DMS 273 (cell line): ENCODE measurements at regions not wholly inside any gene's neighbourhood (a gene's known extent, or its start where the extent isn't known, plus 50 kb on each side); places are given as distances from the start of the nearest gene placed in this dataset.

Source experiments
- DNase-seq: peaks from one replicate; lab custom pipeline; 2025; ENCODE audit not compliant: unreplicated experiment; lab: John Stamatoyannopoulos, UW

DNA sequence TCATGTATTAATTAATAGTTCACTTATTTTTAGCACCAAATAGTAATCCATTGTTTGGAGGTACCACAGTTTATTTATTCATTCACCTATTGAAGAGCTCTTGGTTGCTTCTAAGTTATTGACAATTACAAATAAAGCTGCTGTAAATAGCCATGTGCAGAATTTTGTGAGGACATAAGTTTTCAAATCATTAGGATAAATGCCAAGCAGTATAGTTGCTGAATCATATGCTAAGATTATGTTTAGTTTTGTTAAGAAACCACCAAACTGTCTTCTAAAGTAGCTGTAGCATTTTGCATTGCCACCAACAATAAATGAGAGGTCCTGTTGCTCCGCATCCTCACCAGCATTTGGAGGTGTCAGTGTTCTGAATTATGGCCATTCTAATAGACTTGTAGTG, 2126.8 kb downstream of the PCDH9 start:
- DNase-seq = no peak

- peak; percentile 64 for DNase-seq
Measured at GRCh38 chr13:65095161-65096082, 2134.7 kb downstream of the PCDH9 start.

- DNase-seq = peak; percentile 1
Measured at GRCh38 chr13:65093357-65093756, 2136.8 kb downstream of the PCDH9 start.

DNA sequence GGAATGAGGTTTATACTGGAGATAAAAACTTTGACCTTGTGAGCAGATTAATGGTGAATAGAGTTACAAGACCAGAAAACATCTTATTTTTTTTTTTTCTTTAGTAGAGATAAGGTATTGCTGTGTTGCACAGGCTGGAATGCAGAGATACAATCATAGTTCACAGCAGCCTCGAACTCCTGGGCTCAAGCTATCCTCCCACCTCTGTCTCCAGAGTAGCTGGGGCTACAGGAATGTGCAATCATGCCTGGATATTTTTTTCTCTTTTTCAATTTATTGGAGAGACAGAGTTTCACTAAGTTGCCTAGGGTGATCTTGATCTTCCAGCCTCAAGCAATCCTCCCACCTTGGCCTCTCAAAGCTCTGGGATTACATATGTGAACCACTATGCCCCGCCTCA, 2139.1 kb downstream of the PCDH9 start:
- DNase-seq = no peak

DNA sequence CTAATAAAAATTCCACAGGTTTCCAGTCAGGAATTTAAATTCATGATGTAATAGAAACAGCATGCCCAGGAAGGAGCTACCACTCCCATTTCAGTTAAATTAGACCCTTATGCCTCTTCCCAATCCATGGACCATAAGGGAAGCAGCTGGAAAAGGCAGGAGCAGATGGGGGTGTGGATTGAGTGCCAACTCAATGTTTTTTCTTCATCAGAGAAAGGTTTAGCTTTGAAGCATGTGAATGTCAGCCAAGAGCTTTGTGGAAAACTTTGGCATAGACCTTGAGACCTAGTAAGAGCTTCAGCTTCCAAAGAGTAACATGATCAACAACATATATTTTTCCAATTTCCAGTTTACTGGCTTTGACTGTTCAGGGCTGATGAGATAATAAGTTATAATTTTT, 2139.9 kb downstream of the PCDH9 start:
- peak; percentile 90 for DNase-seq

GRCh38 chr13:65088906-65089305, 2141.2 kb downstream of the PCDH9 start:
- no peak for DNase-seq

DNA sequence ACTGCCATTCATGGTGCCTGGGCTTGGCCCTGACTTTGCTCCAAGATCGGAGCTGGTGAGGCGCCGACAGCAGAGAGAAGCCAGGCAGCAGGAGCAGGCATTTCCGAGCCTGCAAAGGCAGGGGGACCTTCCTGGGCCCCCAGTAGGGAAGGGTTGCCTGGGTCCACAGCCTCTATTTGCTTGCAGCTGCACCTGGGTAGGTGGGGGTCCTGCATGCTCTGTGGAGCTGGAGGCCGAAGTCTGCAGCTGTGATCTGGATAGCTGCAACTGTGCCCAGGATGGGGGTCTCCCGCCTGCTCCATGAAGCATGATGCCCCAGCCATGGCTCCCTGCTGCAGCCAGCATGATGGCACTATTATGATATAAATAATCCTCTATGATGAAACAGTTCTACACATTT, 2144.2 kb downstream of the PCDH9 start:
- no peak for DNase-seq

DNA sequence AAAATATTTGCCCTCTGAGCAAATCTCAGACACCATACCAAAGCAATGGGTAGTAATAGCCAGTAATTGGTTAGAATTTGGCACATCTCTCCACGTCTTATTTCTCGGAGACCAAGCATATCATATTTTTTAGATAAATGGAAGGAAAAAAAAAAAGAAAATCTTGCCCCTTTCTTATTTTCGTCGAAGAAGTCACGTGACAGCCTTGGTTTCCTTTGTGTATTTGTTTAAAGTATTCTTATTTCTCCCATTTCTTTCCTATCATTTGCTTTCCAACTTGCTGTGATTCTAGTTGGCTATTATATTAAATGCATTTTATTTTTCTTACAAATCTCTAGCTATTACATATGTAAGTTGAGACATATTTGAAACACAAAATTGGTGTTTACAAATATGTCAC, 2155.9 kb downstream of the PCDH9 start:
- DNase-seq = no peak

DNA sequence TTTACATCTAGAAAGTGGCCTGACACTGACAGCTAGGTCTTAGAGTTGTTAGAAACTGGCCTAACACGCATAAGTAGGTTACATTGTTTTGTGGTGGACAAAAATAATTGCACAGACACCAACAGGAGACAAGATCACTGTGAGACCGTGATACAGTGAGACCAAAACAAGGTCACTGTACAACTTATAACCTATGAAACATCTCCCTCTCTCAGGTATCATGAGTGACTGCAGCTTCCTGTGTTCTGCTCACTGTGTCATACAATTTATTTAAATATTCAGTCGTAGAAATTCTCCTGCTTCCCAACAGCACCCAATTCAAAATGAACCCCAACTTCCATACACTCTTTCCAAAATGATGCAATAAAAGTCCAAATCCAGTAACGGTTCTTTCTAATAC, 2165.2 kb downstream of the PCDH9 start:
- DNase-seq = no peak

GRCh38 chr13:65063753-65064152, 2166.4 kb downstream of the PCDH9 start:
- no peak for DNase-seq

DNA sequence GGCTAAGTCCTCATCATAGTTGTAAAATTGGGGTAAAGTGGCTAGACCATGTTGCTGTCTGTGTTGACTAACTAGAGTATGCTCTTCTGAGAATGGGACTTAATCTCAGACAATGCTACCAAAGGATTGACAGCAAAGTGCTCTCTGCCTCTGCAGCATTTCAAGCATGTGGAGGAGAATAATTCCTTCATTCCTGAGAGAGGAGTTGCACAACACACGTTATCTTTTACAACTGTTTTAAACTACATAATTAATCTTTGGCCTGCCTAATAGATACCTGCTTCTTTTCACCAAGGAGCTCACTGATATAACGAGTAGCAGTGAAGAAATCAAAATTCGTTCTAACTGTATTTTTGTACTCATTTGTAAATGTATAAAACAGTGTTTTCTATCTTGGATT, 2172.2 kb downstream of the PCDH9 start:
- no peak for DNase-seq

GRCh38 chr13:65054277-65054676, 2175.9 kb downstream of the PCDH9 start:
- DNase-seq = no peak

GRCh38 chr13:65036999-65037398, 2193.1 kb downstream of the PCDH9 start:
- DNase-seq = no peak

- no peak for DNase-seq
Measured at GRCh38 chr13:65035302-65035701, 2194.8 kb downstream of the PCDH9 start.

DNA sequence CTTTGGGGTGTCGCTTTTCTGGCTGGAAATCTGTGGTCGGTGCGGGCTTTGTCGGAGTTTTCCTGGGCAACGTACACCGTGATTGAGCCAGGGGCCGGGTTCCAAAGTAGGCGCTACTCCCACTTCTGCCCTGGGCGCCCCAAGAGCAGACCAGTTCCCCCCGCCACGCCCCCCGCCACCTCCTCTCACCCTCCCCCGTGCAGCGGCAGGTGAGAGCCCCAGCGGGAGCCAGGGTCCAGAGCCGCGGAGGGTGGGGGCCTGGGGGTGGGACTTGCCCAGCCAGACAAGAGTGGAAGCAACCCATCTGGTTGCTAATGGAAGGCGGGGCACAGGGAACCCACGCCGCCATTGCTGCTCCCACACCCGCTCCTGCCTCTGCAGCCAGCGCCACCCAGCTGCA, 2195.9 kb downstream of the PCDH9 start:
- no peak for DNase-seq

- no peak for DNase-seq
Measured at GRCh38 chr13:65032825-65033224, 2197.3 kb downstream of the PCDH9 start.

DNA sequence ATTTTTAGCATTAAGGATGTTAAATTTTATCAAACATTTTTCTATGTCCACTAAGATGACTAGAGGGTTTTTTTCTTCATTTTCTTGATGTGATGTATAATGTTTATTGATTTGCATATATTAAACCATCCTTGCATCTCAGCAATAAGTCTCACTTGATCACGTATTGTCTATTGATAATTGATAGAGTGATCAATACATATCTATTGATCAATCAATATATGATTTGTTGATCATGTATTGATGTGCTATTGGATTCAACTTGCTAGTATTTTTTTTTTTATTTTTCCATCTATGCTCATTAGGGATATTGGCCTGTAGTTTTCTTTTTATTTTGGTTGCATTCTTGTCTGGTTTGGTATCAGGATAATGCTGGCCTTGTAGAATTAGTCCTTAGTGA, 2202.0 kb downstream of the PCDH9 start:
- no peak for DNase-seq

DNA sequence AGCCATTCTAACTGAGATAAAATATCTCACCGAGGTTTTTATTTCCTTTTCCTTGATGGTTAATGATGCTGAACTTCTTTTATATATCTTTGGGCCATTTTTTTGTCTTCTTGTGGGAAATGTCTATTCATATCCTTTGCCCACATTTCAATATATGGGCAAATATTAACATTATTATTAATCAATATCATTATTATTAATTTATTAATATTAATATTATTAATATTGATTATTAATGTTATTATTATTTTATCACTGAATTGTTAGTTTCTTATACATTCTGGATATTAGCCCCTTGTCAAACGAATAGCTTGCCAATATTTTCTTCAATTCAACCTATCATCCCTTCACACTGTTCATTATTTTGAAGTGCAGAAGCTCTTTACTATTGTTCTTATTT, 2203.6 kb downstream of the PCDH9 start:
- DNase-seq = no peak

- DNase-seq = no peak
Measured at GRCh38 chr13:65011378-65011777, 2218.8 kb downstream of the PCDH9 start.

- DNase-seq = no peak
Measured at GRCh38 chr13:64997438-64997837, 2232.7 kb downstream of the PCDH9 start.

GRCh38 chr13:64993514-64994164, 2236.5 kb downstream of the PCDH9 start:
- DNase-seq = no peak

DNA sequence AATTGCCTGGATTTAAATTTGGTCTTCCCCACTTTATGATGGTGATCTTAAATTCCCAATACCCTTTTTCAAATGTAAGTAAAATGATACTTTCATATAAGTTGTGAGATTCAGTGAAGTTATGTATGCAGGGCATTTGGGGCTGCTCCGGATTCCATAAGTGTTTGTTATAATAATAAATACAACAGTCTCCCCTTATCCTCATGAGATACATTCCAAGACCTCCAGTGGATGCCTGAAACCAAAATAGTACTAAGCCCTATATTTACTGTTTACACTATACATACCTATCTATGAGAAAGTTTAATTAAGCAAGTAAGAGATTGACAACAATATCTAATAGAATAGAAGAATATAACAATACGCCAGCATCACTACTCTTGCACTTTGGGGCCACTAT, 2237.8 kb downstream of the PCDH9 start:
- DNase-seq = no peak
